GM08714 (cell line): ENCODE measurements at regions not wholly inside any gene's neighbourhood (a gene's known extent, or its start where the extent isn't known, plus 50 kb on each side); places are given as distances from the start of the nearest gene placed in this dataset.

ENCODE experiments used
- H3K4me3 ChIP-seq: fragments of 200-500 bp; sonication (Bioruptor generic); 2 replicates; pipeline ENCODE4 v1.5.1; 2014; ENCODE audit warnings: mild to moderate bottlenecking, low read length, inconsistent platforms
- ZNF274 ChIP-seq: IDR thresholded peaks from 2 replicates; pipeline ENCODE4 v1.6.1; 2012; ENCODE audit warnings: mild to moderate bottlenecking, low read depth, low read length

DNA sequence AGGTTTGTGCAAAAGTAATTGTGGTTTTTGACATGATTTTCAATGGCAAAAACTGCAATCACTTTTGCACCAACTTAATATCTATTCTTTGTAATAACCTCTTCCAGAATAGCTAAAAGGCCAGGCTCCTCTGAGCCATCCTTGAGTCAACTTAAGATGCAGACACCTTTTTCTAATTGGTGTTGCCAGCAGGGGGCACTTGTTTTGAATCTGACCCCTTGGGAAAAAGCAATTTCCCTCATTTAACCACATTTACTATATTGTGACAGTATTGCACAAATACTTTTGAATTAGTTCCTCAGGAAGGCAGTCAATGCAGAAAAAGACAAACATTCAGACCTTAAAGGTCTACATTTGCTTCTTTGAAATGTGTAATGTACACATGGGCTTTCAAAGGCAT lies 78.6 kb upstream of the GALNT5 start:
- TF ChIP-seq ZNF274 = no peak

DNA sequence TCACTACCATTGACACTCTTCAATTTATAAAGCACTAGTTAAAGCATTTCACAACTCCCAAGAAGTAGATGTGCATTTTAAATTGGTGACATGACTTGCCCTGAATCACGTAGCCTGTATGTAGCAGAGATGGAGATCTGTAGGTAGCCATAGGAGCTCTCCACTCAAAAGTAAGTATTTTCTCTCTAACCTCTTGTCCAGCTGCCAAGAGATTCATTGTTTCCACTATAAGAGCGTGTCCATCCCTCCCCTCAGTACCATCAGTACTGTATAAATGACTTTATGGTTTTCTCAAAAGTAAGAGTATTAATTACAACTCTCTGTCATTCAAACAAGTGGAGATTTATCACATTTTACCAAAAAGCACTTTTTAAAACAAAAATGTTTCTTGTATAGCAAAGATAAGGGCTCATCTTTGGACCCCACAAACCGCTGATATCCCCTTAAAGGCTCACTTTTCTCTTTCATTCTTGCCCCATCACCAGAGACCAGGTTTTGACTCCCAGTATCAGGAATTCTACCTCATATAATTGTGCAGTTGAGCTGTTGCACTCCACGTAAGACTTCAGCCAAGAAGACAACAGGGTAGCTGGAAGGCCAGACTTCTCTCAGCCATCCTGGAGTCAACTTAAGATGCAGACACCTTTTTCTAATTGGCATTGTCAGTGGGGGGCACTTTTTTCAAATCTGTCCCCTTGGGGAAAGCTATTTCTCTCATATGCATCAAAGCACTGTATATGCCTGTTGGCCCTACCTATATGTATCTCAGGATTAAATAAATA lies 78.0 kb upstream of the GALNT5 start:
- TF ChIP-seq ZNF274 = no peak

More for the DNA sequence above, 78.6 kb upstream of the GALNT5 start:
- no peak overlapping the region for H3K4me3 ChIP-seq

DNA sequence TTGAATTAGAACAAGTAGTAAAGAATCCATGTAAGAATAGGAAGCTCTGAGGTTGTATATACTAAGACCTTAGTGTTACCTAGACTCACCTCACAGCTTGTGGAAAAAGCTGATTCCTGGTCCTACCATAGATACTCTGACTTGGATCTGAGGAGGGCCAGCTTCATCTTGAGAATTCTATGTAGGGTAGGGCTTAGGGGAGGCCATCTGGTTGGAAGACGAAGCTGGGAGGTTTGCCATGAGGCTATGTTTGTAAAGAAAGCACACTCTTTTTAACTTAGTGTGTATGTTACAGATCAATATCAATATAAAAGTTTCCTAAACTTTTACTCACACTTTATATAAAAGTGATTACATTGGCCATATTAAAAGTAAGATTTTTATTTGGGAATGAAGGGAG lies 77.1 kb upstream of the GALNT5 start:
- no peak overlapping the region for H3K4me3 ChIP-seq
- no peak for TF ChIP-seq ZNF274

More for the DNA sequence above, 78.0 kb upstream of the GALNT5 start:
- H3K4me3 ChIP-seq = no peak overlapping the region

DNA sequence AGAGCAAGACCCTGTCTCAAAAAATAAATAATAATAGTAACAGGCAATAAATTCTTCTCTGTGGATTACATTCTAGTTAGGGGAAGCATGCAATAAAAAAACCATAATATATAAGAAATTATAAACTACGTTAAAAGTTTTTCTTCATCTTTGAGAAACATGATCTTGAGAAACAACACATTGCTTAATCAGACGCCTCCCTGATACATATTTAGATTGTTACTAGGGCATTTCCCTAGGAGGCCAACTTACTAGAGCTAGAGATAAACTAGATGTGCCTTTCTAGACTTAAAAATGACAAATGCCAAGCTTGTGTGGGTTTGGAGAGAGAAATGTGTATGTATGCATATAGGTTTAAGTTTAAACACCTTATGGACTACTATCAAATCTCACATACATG lies 76.3 kb upstream of the GALNT5 start:
- no peak for TF ChIP-seq ZNF274
- no peak overlapping the region for H3K4me3 ChIP-seq

DNA sequence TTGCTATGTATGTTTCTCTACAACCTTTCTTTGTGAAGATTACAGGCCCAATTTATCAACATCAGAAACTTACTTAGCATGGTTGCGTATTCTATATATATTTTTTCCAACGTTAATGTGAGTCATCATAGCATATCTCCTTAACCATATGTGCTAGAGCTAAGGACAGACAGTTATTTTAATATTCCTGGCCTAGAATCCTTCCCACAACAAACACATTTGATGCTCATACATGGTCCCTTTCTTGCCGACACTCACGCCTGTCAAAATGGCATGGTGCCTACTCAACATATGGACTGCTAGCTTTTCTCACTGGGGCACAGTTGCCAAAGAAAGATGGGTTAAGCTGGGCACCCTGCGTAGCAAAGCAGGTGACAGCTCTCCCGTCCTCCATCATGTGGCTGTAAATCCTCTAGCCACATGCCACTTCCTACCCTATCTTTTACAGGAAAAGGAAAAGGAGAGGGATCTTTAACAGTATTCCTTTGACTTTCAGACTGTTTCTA lies 75.2 kb upstream of the GALNT5 start:
- no peak overlapping the region for H3K4me3 ChIP-seq
- no peak for TF ChIP-seq ZNF274

DNA sequence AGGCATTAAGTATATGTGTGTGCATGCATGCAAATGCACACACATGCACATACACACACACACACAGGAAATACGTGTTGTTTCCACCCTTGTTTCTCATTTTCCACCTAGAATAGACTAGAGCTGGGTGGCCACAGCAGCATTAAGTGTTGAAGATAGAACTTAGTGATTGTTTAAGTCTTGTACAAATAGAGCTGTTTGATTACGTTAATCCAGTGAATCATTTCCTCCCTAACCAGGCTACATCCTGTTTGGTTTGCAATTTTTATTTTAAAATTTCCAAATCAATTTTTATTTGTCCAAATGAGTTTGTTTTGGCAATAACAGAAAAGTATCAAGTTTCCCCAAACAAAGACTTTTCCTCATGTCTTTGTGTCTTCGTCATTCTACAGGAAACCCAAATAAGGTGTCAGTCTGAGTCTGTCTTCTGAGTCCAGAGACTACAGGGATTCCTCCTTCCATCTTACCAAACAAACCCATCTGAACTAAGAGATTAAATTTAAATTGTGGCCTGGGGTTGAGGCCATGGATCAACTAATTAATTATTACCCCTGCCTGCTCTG lies 74.6 kb upstream of the GALNT5 start:
- no peak for TF ChIP-seq ZNF274
- H3K4me3 ChIP-seq = no peak overlapping the region

DNA sequence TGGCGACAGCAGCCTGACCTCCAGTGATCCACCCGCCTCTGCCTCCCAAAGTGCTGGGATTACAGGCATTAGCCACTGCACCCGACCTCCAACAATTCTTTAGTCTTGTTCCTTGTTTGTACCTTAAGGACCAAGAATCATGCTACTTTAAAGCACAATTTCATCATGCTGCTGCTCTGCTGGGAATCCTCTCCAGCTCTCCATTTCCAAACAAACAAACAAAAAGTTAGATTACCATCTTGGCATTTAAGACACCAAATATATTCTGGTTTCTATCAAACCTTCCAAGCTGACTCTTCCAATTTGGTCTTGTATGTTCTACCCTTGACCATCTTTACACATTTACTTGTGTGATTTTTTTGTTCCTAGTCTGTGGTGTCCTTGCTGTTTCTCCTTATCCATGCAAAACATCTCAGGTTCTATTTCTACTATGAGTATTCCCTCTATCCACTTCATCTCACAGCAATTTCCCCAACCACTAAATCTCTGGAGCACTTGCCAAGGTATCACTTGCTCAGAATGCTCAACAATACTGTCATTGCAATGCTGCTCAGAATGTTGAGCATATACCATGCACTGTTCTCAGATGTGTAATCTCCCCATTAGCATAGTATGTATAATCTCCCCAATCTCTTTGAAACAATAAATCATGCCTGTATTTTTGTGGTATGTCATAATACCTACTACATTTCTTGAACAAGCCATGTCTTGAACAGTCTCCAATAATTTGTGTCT lies 73.2 kb upstream of the GALNT5 start:
- H3K4me3 ChIP-seq = no peak overlapping the region
- TF ChIP-seq ZNF274 = no peak

DNA sequence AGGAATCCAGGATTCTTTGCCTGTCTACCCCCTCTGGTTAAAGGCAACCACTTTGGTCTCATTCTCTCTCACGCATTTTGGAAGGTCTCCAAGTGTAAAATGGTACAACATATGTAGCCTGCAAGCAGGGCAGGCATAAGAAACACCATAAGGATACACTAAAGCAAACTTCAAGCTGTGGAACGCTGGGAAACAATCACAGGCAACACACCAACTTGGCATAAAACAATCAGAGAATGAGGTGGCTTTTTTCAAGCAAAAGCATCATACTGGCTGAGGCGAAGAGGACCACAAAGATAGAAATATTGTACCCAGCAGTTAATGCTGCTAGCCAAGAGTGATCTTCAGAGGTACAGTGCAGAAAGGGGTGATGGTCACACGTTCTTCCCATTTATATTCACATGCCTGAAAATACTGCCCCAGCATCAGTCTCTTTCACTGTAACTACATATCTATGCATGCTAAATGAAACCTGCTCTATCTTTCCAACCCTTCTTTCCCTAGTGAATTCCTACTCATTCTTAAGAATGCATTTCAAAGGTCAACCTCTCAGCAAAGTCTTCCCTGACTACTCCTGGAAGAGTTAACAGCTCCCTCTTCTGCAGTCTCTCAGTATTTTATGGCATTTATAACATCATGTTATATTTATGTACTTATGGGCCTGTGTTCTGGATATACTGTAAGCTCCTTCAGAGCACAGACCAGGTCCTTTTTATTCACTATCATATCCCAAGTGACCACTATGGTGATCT lies 71.9 kb upstream of the GALNT5 start:
- TF ChIP-seq ZNF274 = no peak

DNA sequence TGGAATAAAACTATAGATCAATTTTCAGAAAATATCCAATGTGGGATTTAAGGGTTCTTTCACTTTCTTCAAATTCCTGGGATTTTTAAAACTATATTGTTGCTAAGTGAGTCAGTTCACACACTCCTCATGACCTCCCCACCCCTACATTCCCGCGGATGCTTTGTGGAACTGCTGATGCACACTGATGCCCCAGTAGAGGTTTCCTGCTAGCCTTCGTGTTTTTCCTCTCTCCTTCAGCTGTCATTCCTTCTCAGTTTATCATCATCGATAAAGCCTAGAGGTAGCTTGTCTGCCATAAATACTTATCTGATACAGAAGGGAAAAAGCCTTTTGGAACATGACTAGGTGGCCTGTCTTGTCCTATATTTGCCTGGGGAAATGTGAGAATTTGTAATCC lies 67.4 kb upstream of the GALNT5 start:
- no peak overlapping the region for H3K4me3 ChIP-seq
- TF ChIP-seq ZNF274 = no peak

More for the DNA sequence above, 71.9 kb upstream of the GALNT5 start:
- H3K4me3 ChIP-seq = no peak overlapping the region

DNA sequence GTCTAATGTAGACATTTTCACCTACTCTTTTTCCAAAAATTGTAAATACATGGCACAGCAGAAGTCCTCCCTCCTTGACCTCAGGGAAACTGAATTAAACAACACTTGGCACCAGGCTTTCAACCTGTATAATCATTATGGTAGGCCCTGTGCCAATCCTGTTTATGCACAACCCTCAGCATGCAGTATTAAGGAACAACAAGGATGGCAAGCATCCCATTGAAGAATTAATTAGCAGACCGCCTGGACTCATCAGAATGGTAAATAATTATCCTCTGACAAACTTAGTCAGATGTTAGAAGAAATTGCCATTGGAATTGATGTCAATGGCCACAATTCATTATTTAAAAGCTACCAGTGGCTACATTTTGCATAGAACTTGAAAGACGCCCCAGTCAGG lies 66.3 kb upstream of the GALNT5 start:
- no peak overlapping the region for H3K4me3 ChIP-seq
- no peak for TF ChIP-seq ZNF274

DNA sequence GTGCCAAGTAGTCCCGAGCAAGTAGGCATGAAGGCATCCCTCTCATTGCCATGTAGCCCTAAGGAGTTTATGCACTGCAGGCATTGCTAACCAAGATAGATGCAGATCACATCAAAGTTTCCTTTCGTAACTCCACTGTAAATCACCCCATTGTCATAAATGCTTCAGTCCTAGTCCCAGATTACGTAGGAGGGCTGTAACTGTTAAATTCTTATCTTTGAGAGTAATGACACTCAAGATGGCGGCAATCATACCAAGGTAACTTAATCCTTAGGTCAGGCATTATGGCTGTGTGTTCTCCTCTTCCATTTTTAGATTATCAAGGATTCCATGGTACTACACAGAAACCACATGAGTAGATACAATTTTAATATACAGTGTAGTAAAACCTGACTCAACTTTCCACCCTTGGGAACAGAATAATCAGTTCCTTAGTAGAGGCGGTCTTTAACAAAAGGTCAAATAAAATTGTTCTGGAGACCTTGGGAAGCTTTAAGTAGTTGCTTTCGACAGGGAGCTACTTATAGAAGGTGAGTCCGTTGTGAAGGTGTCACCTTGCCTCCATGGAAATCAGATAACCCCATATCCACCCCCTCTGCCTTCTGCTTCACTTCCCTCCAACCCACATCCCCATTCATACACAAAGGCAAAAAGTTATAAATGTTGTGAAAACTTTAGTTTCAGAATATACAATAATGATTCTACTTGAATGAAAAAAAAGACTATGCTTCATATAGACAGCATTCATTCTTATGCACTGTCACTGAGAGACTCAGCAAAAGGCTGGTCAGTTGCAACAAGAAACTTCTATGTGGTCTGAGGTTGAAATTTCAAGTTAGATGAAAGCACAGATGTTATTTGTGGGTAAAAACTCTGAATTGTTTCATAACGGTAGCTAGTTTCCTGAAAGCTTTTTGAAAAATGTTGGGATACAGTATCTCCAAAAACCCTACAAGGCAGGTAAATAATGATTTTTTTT lies 64.8 kb upstream of the GALNT5 start:
- no peak for TF ChIP-seq ZNF274
- no peak overlapping the region for H3K4me3 ChIP-seq

DNA sequence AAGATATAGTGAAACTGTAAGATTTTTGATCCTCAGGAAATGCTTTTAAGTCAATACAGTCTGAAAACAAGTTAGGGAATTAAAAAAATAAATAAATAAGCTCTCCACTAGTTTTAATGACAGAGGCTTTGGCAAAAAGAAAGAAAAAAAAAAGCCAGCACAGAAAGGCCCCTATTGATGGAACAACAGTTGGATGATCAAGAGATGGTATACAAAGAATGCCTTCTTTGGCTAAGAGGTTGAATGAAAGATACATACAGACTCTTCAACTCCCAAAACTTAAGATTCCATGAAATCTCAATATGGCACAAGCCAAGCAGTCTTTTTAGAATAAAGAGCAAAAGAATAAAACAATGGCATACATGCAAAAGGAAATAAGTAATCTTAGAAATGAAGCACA lies 64.0 kb upstream of the GALNT5 start:
- no peak overlapping the region for H3K4me3 ChIP-seq
- no peak for TF ChIP-seq ZNF274

DNA sequence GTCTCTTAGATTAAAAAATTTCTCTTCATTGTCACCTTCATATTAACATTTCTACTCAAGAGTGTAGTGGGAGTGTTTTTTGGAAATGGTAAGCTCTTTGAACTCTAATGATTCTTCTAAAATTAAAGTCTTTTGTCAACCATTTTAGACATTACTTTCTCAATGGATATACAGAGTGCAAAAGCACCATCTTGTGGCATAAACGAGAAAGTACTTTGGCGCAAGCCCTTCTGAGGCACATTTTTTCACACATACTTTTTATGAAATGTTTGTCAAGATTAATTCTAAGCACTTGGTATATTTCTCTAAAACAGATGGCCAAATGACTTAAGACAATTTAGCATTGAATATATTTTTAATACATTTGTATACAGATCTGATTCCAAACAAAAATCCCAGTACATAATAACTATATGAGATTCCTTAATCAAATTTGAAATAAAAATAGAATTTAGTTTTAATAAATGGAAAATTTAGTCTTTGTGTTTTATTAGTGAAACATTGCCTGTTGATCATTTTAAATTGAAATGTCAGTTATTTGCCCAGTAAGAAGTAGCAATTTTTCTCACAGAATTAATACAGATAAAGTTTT lies 63.3 kb upstream of the GALNT5 start:
- TF ChIP-seq ZNF274 = no peak

More for the DNA sequence above, 63.3 kb upstream of the GALNT5 start:
- no peak overlapping the region for H3K4me3 ChIP-seq
